Keratinocyte (primary cell): ENCODE measurements at regions not wholly inside any gene's neighbourhood (a gene's known extent, or its start where the extent isn't known, plus 50 kb on each side); places are given as distances from the start of the nearest gene placed in this dataset.

Experiments used
- DNase-seq: peaks from one replicate; pipeline ENCODE4 v3.0.0-alpha.2; 2011; ENCODE audit warnings: low read depth, missing footprints, low spot score
- FAIRE-seq: peaks from 2 replicates; lab custom pipeline; 2011; peaks lifted over from hg19 to GRCh38; lab: Jason Lieb, UNC
- H2AFZ ChIP-seq: 2 replicates; pipeline ENCODE4 v1.6.0; 2012; ENCODE audit warnings: low read length, control low read depth, inconsistent platforms; ENCODE audit not compliant: control insufficient read depth
- H3K27ac ChIP-seq: 2 replicates; pipeline ENCODE4 v1.5.1; 2011; ENCODE audit warnings: low read length; ENCODE audit not compliant: control insufficient read depth, insufficient read depth
- H3K27me3 ChIP-seq: 3 replicates; pipeline ENCODE4 v1.6.0; 2011; ENCODE audit warnings: low read length; ENCODE audit not compliant: control insufficient read depth, insufficient read depth; ENCODE audit errors: extremely low read depth
- H3K36me3 ChIP-seq, 2 experiments: 2 replicates in 1 of 2; 3 replicates in 1 of 2; pipeline ENCODE4 v1.5.1; 2011; ENCODE audit warnings: low read length in 2 of 2, mild to moderate bottlenecking in 1 of 2; ENCODE audit not compliant: control insufficient read depth in 2 of 2, insufficient read depth in 2 of 2; ENCODE audit errors: extremely low read depth in 1 of 2
- H3K4me1 ChIP-seq: 3 replicates; pipeline ENCODE4 v1.5.1; 2011; ENCODE audit warnings: low read length; ENCODE audit not compliant: control insufficient read depth, insufficient read depth; ENCODE audit errors: extremely low read depth
- H3K4me2 ChIP-seq: 3 replicates; pipeline ENCODE4 v1.6.0; 2011; ENCODE audit warnings: low read depth, low read length; ENCODE audit not compliant: control insufficient read depth, insufficient read depth; ENCODE audit errors: extremely low read depth
- H3K4me3 ChIP-seq, 3 experiments: fragments of 200-600 bp in 1 of 3; sonication (generic) in 1 of 3; 2 replicates in 2 of 3; 3 replicates in 1 of 3; pipeline ENCODE4 v1.5.1; 2011 to 2016; ENCODE audit warnings: low read length in 3 of 3, mild to moderate bottlenecking in 3 of 3, control low read depth in 2 of 3, inconsistent platforms in 1 of 3, low read depth in 1 of 3, mixed read lengths in 1 of 3, mixed run types in 1 of 3, moderate library complexity in 1 of 3; ENCODE audit not compliant: control insufficient read depth in 2 of 3, insufficient read depth in 2 of 3; ENCODE audit errors: extremely low read depth in 1 of 3
- H3K79me2 ChIP-seq: 2 replicates; pipeline ENCODE4 v1.6.0; 2012; ENCODE audit warnings: low read length; ENCODE audit not compliant: control insufficient read depth, insufficient read depth
- H3K9ac ChIP-seq: 3 replicates; pipeline ENCODE4 v1.6.0; 2011; ENCODE audit warnings: low read length; ENCODE audit not compliant: control insufficient read depth, insufficient read depth; ENCODE audit errors: extremely low read depth
- H3K9me1 ChIP-seq: 3 replicates; pipeline ENCODE4 v1.6.0; 2011; ENCODE audit warnings: low read length; ENCODE audit not compliant: control insufficient read depth, insufficient read depth; ENCODE audit errors: extremely low read depth
- H3K9me3 ChIP-seq: 2 replicates; pipeline ENCODE4 v1.5.1; 2012; ENCODE audit warnings: low read depth, low read length; ENCODE audit not compliant: control insufficient read depth
- H4K20me1 ChIP-seq: 3 replicates; pipeline ENCODE4 v1.6.0; 2011; ENCODE audit warnings: low read length; ENCODE audit not compliant: control insufficient read depth, insufficient read depth; ENCODE audit errors: extremely low read depth
- CTCF ChIP-seq, 3 experiments: IDR thresholded peaks in 1 of 3; conservative IDR thresholded peaks in 1 of 3; optimal IDR thresholded peaks in 1 of 3; 2 replicates in 2 of 3; 3 replicates in 1 of 3; pipeline versions ENCODE3 to v1.5.1; 2011; ENCODE audit warnings: low read length in 3 of 3, mild to moderate bottlenecking in 3 of 3, moderate library complexity in 2 of 3, control low read depth in 1 of 3, inconsistent platforms in 1 of 3; ENCODE audit not compliant: insufficient read depth in 2 of 3; ENCODE audit errors: extremely low read depth in 1 of 3
- EZH2 ChIP-seq: IDR thresholded peaks from one replicate; pipeline ENCODE4 v1.6.1; 2012; ENCODE audit warnings: inconsistent platforms, mild to moderate bottlenecking, low read length, moderate library complexity
- dilution Hi-C: fragments of 300-500 bp; cut with MboI; formaldehyde crosslinking; loops from one replicate; pipeline ENCODE4 v1.7.0; 2020; ENCODE audit warnings: low sequenced_read_pairs; ENCODE audit not compliant: extremely low pct_ligation_motif_present

DNA sequence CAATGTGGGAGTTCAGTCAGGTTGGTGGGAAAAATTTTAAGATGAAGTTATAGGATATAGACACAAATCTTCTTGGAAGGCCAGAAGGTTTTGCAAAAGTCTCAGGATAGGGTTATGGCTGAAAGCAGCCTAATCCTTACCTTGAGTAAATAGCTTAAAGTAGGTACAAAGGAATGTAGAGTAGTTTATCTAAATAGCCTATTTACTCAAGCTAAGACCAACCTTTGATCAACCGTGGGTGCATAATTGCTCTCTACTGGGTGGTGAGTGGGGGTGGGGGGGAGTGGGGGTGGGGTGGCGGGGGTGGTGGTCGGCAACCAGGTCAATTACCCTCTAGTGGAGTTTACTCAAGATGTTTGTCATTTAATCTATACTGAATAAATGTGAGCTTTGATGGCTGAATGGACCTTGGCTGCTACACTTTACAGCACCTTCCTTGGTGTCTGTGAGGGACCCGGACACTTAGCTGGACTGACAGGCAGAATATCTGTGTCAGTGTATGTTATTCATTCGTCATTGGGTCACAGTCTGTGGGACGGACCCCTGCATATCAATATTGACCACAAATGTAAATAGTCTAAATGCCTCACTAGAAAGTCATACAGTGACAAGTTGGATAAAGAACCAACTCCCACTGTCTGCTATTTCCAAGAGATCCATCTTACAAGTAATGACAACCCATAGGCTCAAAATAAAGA lies 545.7 kb upstream of the PABPC4L start:
- Histone ChIP-seq H2AFZ (no peak overlapping the region), H3K9me3 (no peaks in the 10 kb centered on the region), H3K36me3 (no peaks in the 10 kb centered on the region), H3K9me1 (no peaks in the 10 kb centered on the region), H3K9ac (no peak overlapping the region), H3K4me2 (no peak overlapping the region), H3K79me2 (no peaks in the 10 kb centered on the region), H3K4me1 (no peaks in the 10 kb centered on the region), H3K27ac (no peak overlapping the region), H3K27me3 (no peaks in the 10 kb centered on the region), H4K20me1 (no peaks in the 10 kb centered on the region), H3K4me3 (no peak overlapping the region)
- dilution Hi-C loops, result no loop called here
- DNase-seq, result no peak
- TF ChIP-seq EZH2, result no peak
- no peak for TF ChIP-seq CTCF (optimal IDR thresholded peaks at IDR 0.05 in 1 of 3, IDR thresholded peaks at IDR 0.05 in 1 of 3, conservative IDR thresholded peaks at IDR 0.05 in 1 of 3; ENCODE audit: extremely low read depth in 1 of 3, insufficient read depth in 2 of 3, low read length in 3 of 3)
- no peak for FAIRE-seq

GRCh38 chr4:134740290-134740689 lies 538.7 kb upstream of the PABPC4L start:
- DNase-seq, result no peak
- no peak overlapping the region for H3K4me2 ChIP-seq
- no peak for FAIRE-seq
- H3K27ac ChIP-seq, result no peak overlapping the region
- H3K9me3 ChIP-seq, result no peaks in the 10 kb centered on the region
- TF ChIP-seq EZH2 (no peak), CTCF (optimal IDR thresholded peaks at IDR 0.05 in 1 of 3, IDR thresholded peaks at IDR 0.05 in 1 of 3, conservative IDR thresholded peaks at IDR 0.05 in 1 of 3; ENCODE audit: extremely low read depth in 1 of 3, insufficient read depth in 2 of 3, low read length in 3 of 3) (no peak)
- no peak overlapping the region for H2AFZ ChIP-seq
- no peaks in the 10 kb centered on the region for H3K9me1 ChIP-seq
- H3K4me3 ChIP-seq, result no peak overlapping the region
- dilution Hi-C loops, result no loop called here
- H3K27me3 ChIP-seq, result no peaks in the 10 kb centered on the region
- no peaks in the 10 kb centered on the region for H3K4me1 ChIP-seq
- no peaks in the 10 kb centered on the region for H4K20me1 ChIP-seq
- no peaks in the 10 kb centered on the region for H3K36me3 ChIP-seq
- H3K79me2 ChIP-seq, result no peaks in the 10 kb centered on the region
- no peak overlapping the region for H3K9ac ChIP-seq
